ENCODE measurements at regions not wholly inside any gene's neighbourhood (a gene's known extent, or its start where the extent isn't known, plus 50 kb on each side); places are given as distances from the start of the nearest gene placed in this dataset.

DNA sequence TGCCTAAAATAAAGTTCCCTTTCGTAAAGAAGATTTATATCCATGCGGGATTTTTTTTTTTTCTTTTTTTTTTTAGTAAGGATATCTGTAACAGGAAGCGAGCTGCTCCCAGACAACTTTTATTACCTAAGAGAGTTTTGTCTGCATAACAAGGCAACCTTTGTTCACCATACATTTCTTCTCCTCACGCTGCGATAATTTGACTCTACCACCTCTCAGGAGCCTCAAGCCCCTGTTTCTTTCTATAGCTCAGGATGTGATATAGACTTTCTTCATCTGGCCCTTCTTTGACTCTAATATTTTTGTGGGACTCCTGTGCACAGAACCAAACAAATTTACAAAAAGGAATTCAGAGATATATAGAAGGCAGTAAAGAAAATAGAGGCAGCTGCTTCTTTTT lies 1053.7 kb upstream of the SPRY2 start:
- no peak overlapping the region for H3K4me2 ChIP-seq (ENCODE audit: low read depth, low read length)
- H2AK5ac ChIP-seq (ENCODE audit: low read depth, low read length) = no peak overlapping the region
- BruUV-seq (replicated peaks) = no TSS peak
- H3K27ac ChIP-seq (ENCODE audit: insufficient read depth, low read length) = no peak overlapping the region
- H3K14ac ChIP-seq (replicated peaks; ENCODE audit: low read depth, low read length) = no peak overlapping the region
- TF ChIP-seq MAZ (IDR thresholded peaks at IDR 0.05; ENCODE audit: borderline replicate concordance, low read depth, low read length) = no peak
- no peak for TF ChIP-seq CHD1 (IDR thresholded peaks at IDR 0.05; ENCODE audit: low read depth, low read length)
- no peak for TF ChIP-seq SMC3 (IDR thresholded peaks at IDR 0.05; ENCODE audit: low read depth, low read length)
- TF ChIP-seq, protein P1, sequence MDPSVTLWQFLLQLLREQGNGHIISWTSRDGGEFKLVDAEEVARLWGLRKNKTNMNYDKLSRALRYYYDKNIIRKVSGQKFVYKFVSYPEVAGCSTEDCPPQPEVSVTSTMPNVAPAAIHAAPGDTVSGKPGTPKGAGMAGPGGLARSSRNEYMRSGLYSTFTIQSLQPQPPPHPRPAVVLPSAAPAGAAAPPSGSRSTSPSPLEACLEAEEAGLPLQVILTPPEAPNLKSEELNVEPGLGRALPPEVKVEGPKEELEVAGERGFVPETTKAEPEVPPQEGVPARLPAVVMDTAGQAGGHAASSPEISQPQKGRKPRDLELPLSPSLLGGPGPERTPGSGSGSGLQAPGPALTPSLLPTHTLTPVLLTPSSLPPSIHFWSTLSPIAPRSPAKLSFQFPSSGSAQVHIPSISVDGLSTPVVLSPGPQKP (IDR thresholded peaks at IDR 0.05; ENCODE audit: borderline replicate concordance, low read depth, low read length) = no peak
- TF ChIP-seq BHLHE40 (IDR thresholded peaks at IDR 0.05; ENCODE audit: low read depth, low read length) = no peak
- no peak for TF ChIP-seq NFE2L2 (IDR thresholded peaks at IDR 0.05; ENCODE audit: low read depth, low read length)
- TF ChIP-seq RFX5 (IDR thresholded peaks at IDR 0.05; ENCODE audit: low read depth, low read length) = no peak
- no peak overlapping the region for H3K18ac ChIP-seq (ENCODE audit: low read depth, low read length)
- H3K36me3 ChIP-seq (ENCODE audit: control insufficient read depth, insufficient read depth, low read length) = no peaks in the 10 kb centered on the region
- no peak overlapping the region for H3K56ac ChIP-seq (ENCODE audit: extremely low read depth, insufficient read depth, low read length)
- in situ Hi-C loops (cut with MboI; ENCODE audit: low sequenced_read_pairs) (no loop called here), dilution Hi-C loops (cut with HindIII; ENCODE audit: low sequenced_read_pairs, unreplicated experiment) (no loop called here), intact Hi-C loops (cut with micrococcal nuclease) (no loop called here)
- H3K9me3 ChIP-seq (ENCODE audit: control insufficient read depth, insufficient read depth, low read length) = peaks cover 7% of the 10 kb centered on the region
- no peaks in the 10 kb centered on the region for H3K9me1 ChIP-seq (ENCODE audit: insufficient read depth, low read length)
- no peak overlapping the region for H2BK20ac ChIP-seq (ENCODE audit: low read depth, low read length)
- no peaks in the 10 kb centered on the region for H4K20me1 ChIP-seq (ENCODE audit: insufficient read depth, low read length)
- no peak overlapping the region for H3K23ac ChIP-seq (ENCODE audit: low read depth, low read length)
- ATAC-seq (ENCODE audit: low read depth) (no peak), DNase-seq (no peak)
- no peaks in the 10 kb centered on the region for H3K27me3 ChIP-seq (ENCODE audit: control insufficient read depth, insufficient read depth, low read length)
- H2BK120ac ChIP-seq (ENCODE audit: low read depth, low read length) = no peak overlapping the region
- ChIA-PET POLR2A (ENCODE audit: unreplicated experiment) (no interaction called here), CTCF (no interaction called here)
- no peak overlapping the region for H2AFZ ChIP-seq (replicated peaks; ENCODE audit: low read length, poor library complexity)
- no peak overlapping the region for H4K91ac ChIP-seq (ENCODE audit: insufficient read depth, low read depth, low read length)
- no CpG with 5 or more reads among the region's 5 CpGs for WGBS, 2 experiments (ENCODE audit: extremely low coverage in 2 of 2, insufficient read length in 1 of 2)
- H2AK9ac ChIP-seq (replicated peaks; ENCODE audit: low read depth, low read length, poor library complexity) = no peak overlapping the region
- no peak overlapping the region for H2BK5ac ChIP-seq (ENCODE audit: low read depth, low read length, poor library complexity, severe bottlenecking)
- no peaks in the 10 kb centered on the region for H3K79me1 ChIP-seq (ENCODE audit: low read depth in 1 of 2, low read length in 2 of 2)
- no peak overlapping the region for H2BK15ac ChIP-seq (ENCODE audit: low read depth, low read length)
- H4K8ac ChIP-seq (ENCODE audit: low read depth in 2 of 2, low read length in 2 of 2) = no peak overlapping the region
- H3K4me3 ChIP-seq (ENCODE audit: insufficient read depth, low read depth, low read length) = no peak overlapping the region
- no peaks in the 10 kb centered on the region for H3K4me1 ChIP-seq (ENCODE audit: control insufficient read depth, insufficient read depth, low read length)
- H3K9ac ChIP-seq (ENCODE audit: low read depth, low read length) = no peak overlapping the region
- H3K4ac ChIP-seq (ENCODE audit: low read depth, low read length) = no peak overlapping the region
- no peak overlapping the region for H4K5ac ChIP-seq (ENCODE audit: low read depth, low read length)

Data from IMR-90 (cell line).